C4-2B (cell line): ENCODE measurements at regions not wholly inside any gene's neighbourhood (a gene's known extent, or its start where the extent isn't known, plus 50 kb on each side); places are given as distances from the start of the nearest gene placed in this dataset.

Experiments used
- CTCF ChIP-seq: fragments of 450-650 bp; conservative IDR thresholded peaks from 2 replicates; pipeline ENCODE4 v1.5.1; 2017; ENCODE audit warnings: mild to moderate bottlenecking
- ZFX ChIP-seq: fragments of 450-650 bp; IDR thresholded peaks from 2 replicates; pipeline ENCODE4 v1.6.1; 2017

- TF ChIP-seq CTCF (no peak), ZFX (no peak)
These were observed 261.1 kb upstream of the DAPK1 start for GRCh38 chr9:87236546-87236945.
